Body of pancreas (tissue), 4 donors: ENCODE measurements at regions not wholly inside any gene's neighbourhood (a gene's known extent, or its start where the extent isn't known, plus 50 kb on each side); places are given as distances from the start of the nearest gene placed in this dataset.

Source experiments
- ATAC-seq: fragments of 150-250 bp; one replicate; pipeline ENCODE4 v1.9.1; 2016
- DNase-seq, 4 donors: peaks; one replicate each; pipeline ENCODE4 v3.0.0-alpha.2; 2019
- H3K27ac ChIP-seq, 4 donors: fragments of 200-600 bp; sonication (generic); 1 replicate in 3 of 4; 2 replicates in 1 of 4; pipeline versions ENCODE4 v1.5.1 to v1.6.1; 2016 to 2019; ENCODE audit warnings: mild to moderate bottlenecking in 1 of 4, mixed read lengths in 1 of 4, moderate library complexity in 1 of 4
- H3K27me3 ChIP-seq, 2 donors: fragments of 200-600 bp; sonication (generic); one replicate each; pipeline ENCODE4 v1.6.0; 2016; ENCODE audit warnings: mild to moderate bottlenecking in 1 of 2
- H3K36me3 ChIP-seq, 2 donors: fragments of 200-600 bp; sonication (generic); replicated peaks in 1 of 2; 2 replicates each; pipeline ENCODE4 v1.5.1; 2016; ENCODE audit warnings: low read depth in 2 of 2; ENCODE audit not compliant: insufficient read depth in 1 of 2
- H3K4me1 ChIP-seq: fragments of 200-600 bp; sonication (generic); one replicate; pipeline ENCODE4 v1.6.0; 2016
- H3K4me3 ChIP-seq, 2 donors: fragments of 200-600 bp; sonication (generic); 1 replicate in 1 of 2; 2 replicates in 1 of 2; pipeline ENCODE4 v1.5.1; 2016 to 2019
- H3K9me3 ChIP-seq, 3 donors: fragments of 200-600 bp; sonication (generic); 1 replicate in 2 of 3; 2 replicates in 1 of 3; pipeline ENCODE4 v1.5.1; 2016
- CTCF ChIP-seq, 7 experiments: fragments of 450-650 bp in 4 of 7; fragments of 200-600 bp in 3 of 7; sonication (generic) in 3 of 7; IDR thresholded peaks; one replicate each; pipeline ENCODE4 v1.5.1; 2016 to 2019; ENCODE audit warnings: antibody characterized with exemption in 7 of 7
- POLR2A ChIP-seq, 3 donors: fragments of 450-650 bp; IDR thresholded peaks; one replicate each; pipeline ENCODE4 v1.6.1; 2016; ENCODE audit warnings: antibody characterized with exemption in 3 of 3, mild to moderate bottlenecking in 2 of 3
- WGBS, 2 donors: methylation state at CpG; one replicate each; pipeline ENCODE4 v1.1.5; 2017; 5-methylcytosine and 5-hydroxymethylcytosine counted together
- intact Hi-C: fragments of 100-400 bp; cut with DNase I; formaldehyde crosslinking; loops from one replicate; pipeline ENCODE4 v1.15.1; 2023

DNA sequence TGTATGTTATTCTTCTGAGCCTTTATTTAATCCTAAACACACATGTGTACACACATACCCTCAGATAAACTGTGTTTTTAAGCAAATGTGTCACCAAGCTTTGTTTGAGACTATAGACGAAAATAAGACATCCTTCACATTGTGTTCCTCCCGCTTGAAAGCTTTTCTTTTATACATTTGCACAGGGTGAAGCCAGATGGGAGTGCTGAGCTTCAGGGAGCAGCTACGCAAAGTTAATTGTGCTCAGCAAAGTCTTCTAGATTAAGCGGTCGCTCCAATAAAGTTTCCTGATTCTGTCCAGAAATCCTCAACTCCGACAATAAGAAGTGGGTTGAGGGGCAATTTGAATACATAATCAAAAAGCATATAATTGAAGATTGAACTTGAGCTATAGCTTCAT, 117.2 kb upstream of the ARGLU1 start:
- no peak for ATAC-seq
- no peak for DNase-seq
- H3K9me3 ChIP-seq, result no peaks in the 10 kb centered on the region
- no peaks in the 10 kb centered on the region for H3K27me3 ChIP-seq
- WGBS, 2 donors, result 66 to 68% methylated on average over 6 of the region's 6 CpGs
- intact Hi-C loops, result no loop called here
- TF ChIP-seq POLR2A (IDR thresholded peaks at IDR 0.05) (no peak), CTCF (IDR thresholded peaks at IDR 0.05) (no peak)
- no peaks in the 10 kb centered on the region for H3K36me3 ChIP-seq
- no peaks in the 10 kb centered on the region for H3K4me1 ChIP-seq
- H3K27ac ChIP-seq, result no peak overlapping the region
- no peak overlapping the region for H3K4me3 ChIP-seq

DNA sequence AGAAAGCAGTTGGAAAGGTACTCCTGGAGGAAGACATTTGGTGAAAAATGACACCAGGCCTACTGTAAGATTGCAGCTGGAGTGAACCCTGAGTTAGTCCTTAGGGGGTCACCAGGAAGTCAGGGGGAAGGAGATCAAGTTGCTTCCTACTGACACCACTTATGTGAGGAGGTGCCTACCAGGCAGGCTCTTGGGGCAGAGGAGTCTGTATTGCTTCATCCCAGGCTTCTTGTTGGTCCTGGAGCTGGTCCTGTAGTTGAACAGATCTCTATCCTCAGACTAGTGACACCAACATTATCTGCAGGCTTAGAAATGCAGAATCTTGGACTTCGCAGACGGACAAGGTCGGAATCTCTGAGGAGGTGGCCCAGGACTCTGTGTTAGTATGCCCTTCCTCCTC, 116.0 kb upstream of the ARGLU1 start:
- intact Hi-C loops, result no loop called here
- DNase-seq (no peak), ATAC-seq (no peak)
- Histone ChIP-seq H3K4me1 (no peaks in the 10 kb centered on the region), H3K27ac (no peak overlapping the region), H3K9me3 (no peaks in the 10 kb centered on the region), H3K36me3 (no peaks in the 10 kb centered on the region), H3K4me3 (no peak overlapping the region), H3K27me3 (no peaks in the 10 kb centered on the region)
- WGBS, 2 donors, result 93 to 100% methylated on average over 3 of the region's 3 CpGs
- TF ChIP-seq CTCF (IDR thresholded peaks at IDR 0.05) (no peak), POLR2A (IDR thresholded peaks at IDR 0.05) (no peak)

DNA sequence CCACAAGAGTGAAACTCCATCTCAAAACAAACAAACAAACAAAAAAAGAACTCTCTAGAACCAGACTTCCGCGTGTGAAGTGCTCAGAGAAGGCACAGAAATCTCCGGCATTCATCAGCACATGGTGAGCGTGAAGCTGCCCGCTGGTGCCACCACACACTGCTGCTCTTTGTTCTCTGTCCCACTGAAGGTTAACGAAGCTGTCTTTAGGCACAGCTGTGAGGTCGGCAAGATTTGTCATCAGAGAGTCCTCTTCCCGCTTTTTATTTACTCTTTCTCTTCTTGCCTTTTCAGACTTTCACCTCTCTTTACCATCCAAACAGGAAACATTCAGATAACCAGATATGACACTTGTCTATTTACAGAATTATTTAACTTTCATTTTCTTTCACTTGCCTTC, 115.2 kb upstream of the ARGLU1 start:
- H3K36me3 ChIP-seq, result no peaks in the 10 kb centered on the region
- no peaks in the 10 kb centered on the region for H3K27me3 ChIP-seq
- TF ChIP-seq CTCF (IDR thresholded peaks at IDR 0.05) (no peak), POLR2A (IDR thresholded peaks at IDR 0.05) (no peak)
- no peaks in the 10 kb centered on the region for H3K4me1 ChIP-seq
- DNase-seq, result no peak
- WGBS, 2 donors, result 53 to 54% methylated on average over 8 of the region's 8 CpGs
- intact Hi-C loops, result no loop called here
- no peak overlapping the region for H3K4me3 ChIP-seq
- no peak for ATAC-seq
- H3K9me3 ChIP-seq, result no peaks in the 10 kb centered on the region
- H3K27ac ChIP-seq, result no peak overlapping the region

DNA sequence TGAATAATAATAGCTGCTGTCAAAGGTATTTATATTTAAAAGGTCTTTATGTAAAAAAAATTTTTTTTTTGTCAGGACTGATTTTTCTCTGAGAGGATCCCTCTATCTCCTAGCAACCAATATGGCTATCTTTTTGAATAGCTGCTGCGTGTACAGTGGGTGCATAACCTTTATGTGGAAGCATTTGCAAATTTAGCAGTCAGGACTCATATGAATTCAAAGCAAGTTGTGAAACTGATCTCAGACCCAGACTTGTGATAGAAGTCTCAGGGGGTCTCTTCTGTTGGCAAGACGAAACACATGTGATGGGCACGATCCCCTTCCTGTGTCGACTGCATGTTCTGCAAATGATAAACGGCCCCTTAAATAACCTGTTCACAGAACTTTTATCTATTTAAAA, 114.1 kb upstream of the ARGLU1 start:
- H3K9me3 ChIP-seq, result no peaks in the 10 kb centered on the region
- no peaks in the 10 kb centered on the region for H3K4me1 ChIP-seq
- ATAC-seq (no peak), DNase-seq (no peak)
- H3K36me3 ChIP-seq, result no peaks in the 10 kb centered on the region
- 73 to 77% methylated on average over 5 of the region's 5 CpGs for WGBS, 2 donors
- intact Hi-C loops, result no loop called here
- H3K27ac ChIP-seq, result no peak overlapping the region
- H3K27me3 ChIP-seq, result no peaks in the 10 kb centered on the region
- H3K4me3 ChIP-seq, result no peak overlapping the region
- TF ChIP-seq CTCF (IDR thresholded peaks at IDR 0.05) (no peak), POLR2A (IDR thresholded peaks at IDR 0.05) (no peak)

- no peak for ATAC-seq
- intact Hi-C loops, result no loop called here
Observed at GRCh38 chr13:106681536-106681935, 113.6 kb upstream of the ARGLU1 start.

More at GRCh38 chr13:106681536-106681935, 113.6 kb upstream of the ARGLU1 start:
- no peak for TF ChIP-seq CTCF (IDR thresholded peaks at IDR 0.05)
- no peak for TF ChIP-seq POLR2A (IDR thresholded peaks at IDR 0.05)
- no peak overlapping the region for H3K27ac ChIP-seq
- no peaks in the 10 kb centered on the region for H3K36me3 ChIP-seq
- H3K4me3 ChIP-seq, result no peak overlapping the region
- no peaks in the 10 kb centered on the region for H3K9me3 ChIP-seq
- no peaks in the 10 kb centered on the region for H3K27me3 ChIP-seq
- DNase-seq, result no peak
- 36 to 39% methylated on average over 3 of the region's 3 CpGs for WGBS, 2 donors
- no peaks in the 10 kb centered on the region for H3K4me1 ChIP-seq
